ENCODE measurements at regions not wholly inside any gene's neighbourhood (a gene's known extent, or its start where the extent isn't known, plus 50 kb on each side); places are given as distances from the start of the nearest gene placed in this dataset.

DNA sequence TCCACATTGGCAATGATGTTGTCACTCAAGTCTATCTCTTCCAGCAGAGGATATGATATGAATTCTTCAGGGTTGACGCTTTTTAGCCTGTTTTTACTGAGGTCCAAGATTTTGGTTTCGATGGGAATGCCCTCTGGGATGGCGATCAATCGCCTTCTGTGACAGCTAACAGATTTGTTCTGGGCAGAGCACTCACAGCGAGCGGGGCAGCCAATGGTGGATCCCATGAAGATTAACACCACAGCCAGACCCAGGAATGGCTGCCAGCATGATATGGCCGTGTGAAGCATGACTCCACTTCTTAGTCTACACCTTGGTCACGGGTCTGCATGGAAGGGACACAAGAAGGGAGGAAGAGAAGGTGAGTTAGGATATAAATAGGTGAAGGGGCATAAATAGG, 377.1 kb upstream of the C9orf72 start:
- H3K36me3 ChIP-seq (replicated peaks; ENCODE audit: low read depth, low read length): no peaks in the 10 kb centered on the region
- H3K9ac ChIP-seq (ENCODE audit: low read length): no peak overlapping the region
- H4K20me1 ChIP-seq (ENCODE audit: insufficient read depth, low read length): no peaks in the 10 kb centered on the region
- TF ChIP-seq EZH2phosphoT487 (IDR thresholded peaks at IDR 0.05; ENCODE audit: low read depth): no peak
- no peak for TF ChIP-seq CTCF (IDR thresholded peaks at IDR 0.05; ENCODE audit: low read depth, low read length)
- no peaks in the 10 kb centered on the region for H3K79me2 ChIP-seq (ENCODE audit: low read length)
- no peaks in the 10 kb centered on the region for H3K27me3 ChIP-seq (ENCODE audit: low read depth, low read length)
- H3K4me3 ChIP-seq (ENCODE audit: low read length): no peak overlapping the region
- H3K9me3 ChIP-seq (ENCODE audit: insufficient read depth, low read length): no peaks in the 10 kb centered on the region
- H3K4me2 ChIP-seq (ENCODE audit: low read length): no peak overlapping the region
- H2AFZ ChIP-seq (ENCODE audit: low read depth, low read length): no peak overlapping the region
- no peak overlapping the region for H3K27ac ChIP-seq (ENCODE audit: low read length)
- no peaks in the 10 kb centered on the region for H3K4me1 ChIP-seq (ENCODE audit: low read length)

DNA sequence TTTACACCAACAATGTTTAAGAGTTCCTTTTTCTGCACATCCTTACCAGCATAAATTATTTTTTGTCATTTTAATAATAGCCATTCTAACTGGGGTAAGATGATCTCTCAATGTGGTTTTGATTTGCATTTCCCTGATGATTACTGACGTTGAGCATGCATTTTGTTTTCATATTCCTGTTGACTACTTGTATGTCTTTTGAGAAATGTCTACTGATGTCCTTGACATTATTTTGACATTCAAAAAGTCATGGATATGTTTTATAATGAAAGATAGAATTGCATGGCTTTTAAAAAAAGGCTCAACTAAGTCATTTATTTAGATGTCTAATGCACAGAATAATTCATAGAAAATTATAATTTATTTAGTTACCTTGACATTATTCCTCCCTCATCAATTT, 381.6 kb upstream of the C9orf72 start:
- TF ChIP-seq CTCF (IDR thresholded peaks at IDR 0.05; ENCODE audit: low read depth, low read length) (no peak), EZH2phosphoT487 (IDR thresholded peaks at IDR 0.05; ENCODE audit: low read depth) (no peak)
- H3K9me3 ChIP-seq (ENCODE audit: insufficient read depth, low read length): no peaks in the 10 kb centered on the region
- H3K4me2 ChIP-seq (ENCODE audit: low read length): no peak overlapping the region
- H3K27ac ChIP-seq (ENCODE audit: low read length): no peak overlapping the region
- no peak overlapping the region for H3K9ac ChIP-seq (ENCODE audit: low read length)
- no peaks in the 10 kb centered on the region for H3K79me2 ChIP-seq (ENCODE audit: low read length)
- H3K27me3 ChIP-seq (ENCODE audit: low read depth, low read length): no peaks in the 10 kb centered on the region
- H3K36me3 ChIP-seq (replicated peaks; ENCODE audit: low read depth, low read length): no peaks in the 10 kb centered on the region
- no peaks in the 10 kb centered on the region for H3K4me1 ChIP-seq (ENCODE audit: low read length)
- H2AFZ ChIP-seq (ENCODE audit: low read depth, low read length): no peak overlapping the region
- no peak overlapping the region for H3K4me3 ChIP-seq (ENCODE audit: low read length)
- no peaks in the 10 kb centered on the region for H4K20me1 ChIP-seq (ENCODE audit: insufficient read depth, low read length)

GRCh38 chr9:27963836-27964235, 390.6 kb upstream of the C9orf72 start:
- Histone ChIP-seq H3K36me3 (replicated peaks; ENCODE audit: low read depth, low read length) (no peaks in the 10 kb centered on the region), H3K4me3 (ENCODE audit: low read length) (no peak overlapping the region), H3K4me2 (ENCODE audit: low read length) (no peak overlapping the region), H3K4me1 (ENCODE audit: low read length) (no peaks in the 10 kb centered on the region), H3K9me3 (ENCODE audit: insufficient read depth, low read length) (no peaks in the 10 kb centered on the region), H4K20me1 (ENCODE audit: insufficient read depth, low read length) (no peaks in the 10 kb centered on the region), H2AFZ (ENCODE audit: low read depth, low read length) (no peak overlapping the region), H3K79me2 (ENCODE audit: low read length) (no peaks in the 10 kb centered on the region), H3K27ac (ENCODE audit: low read length) (no peak overlapping the region), H3K9ac (ENCODE audit: low read length) (no peak overlapping the region), H3K27me3 (ENCODE audit: low read depth, low read length) (no peaks in the 10 kb centered on the region)
- no peak for TF ChIP-seq EZH2phosphoT487 (IDR thresholded peaks at IDR 0.05; ENCODE audit: low read depth)
- no peak for TF ChIP-seq CTCF (IDR thresholded peaks at IDR 0.05; ENCODE audit: low read depth, low read length)

- TF ChIP-seq EZH2phosphoT487 (IDR thresholded peaks at IDR 0.05; ENCODE audit: low read depth) (no peak), CTCF (IDR thresholded peaks at IDR 0.05; ENCODE audit: low read depth, low read length) (no peak)
- Histone ChIP-seq H3K36me3 (replicated peaks; ENCODE audit: low read depth, low read length) (no peaks in the 10 kb centered on the region), H3K27me3 (ENCODE audit: low read depth, low read length) (no peaks in the 10 kb centered on the region), H3K4me3 (ENCODE audit: low read length) (no peak overlapping the region), H3K27ac (ENCODE audit: low read length) (no peak overlapping the region), H3K9me3 (ENCODE audit: insufficient read depth, low read length) (no peaks in the 10 kb centered on the region), H3K9ac (ENCODE audit: low read length) (no peak overlapping the region), H3K79me2 (ENCODE audit: low read length) (no peaks in the 10 kb centered on the region), H3K4me2 (ENCODE audit: low read length) (no peak overlapping the region), H4K20me1 (ENCODE audit: insufficient read depth, low read length) (no peaks in the 10 kb centered on the region), H3K4me1 (ENCODE audit: low read length) (no peaks in the 10 kb centered on the region), H2AFZ (ENCODE audit: low read depth, low read length) (no peak overlapping the region)
Measured at GRCh38 chr9:27967210-27967609, 393.9 kb upstream of the C9orf72 start.
